Testis (tissue), 2 donors: ENCODE measurements at regions not wholly inside any gene's neighbourhood (a gene's known extent, or its start where the extent isn't known, plus 50 kb on each side); places are given as distances from the start of the nearest gene placed in this dataset.

Experiments used
- DNase-seq: peaks from one replicate; pipeline ENCODE4 v3.0.0-alpha.2; 2019
- H3K27ac ChIP-seq, 2 donors: fragments of 200-600 bp; sonication (generic); one replicate each; pipeline ENCODE4 v1.5.1; 2019
- H3K27me3 ChIP-seq: fragments of 200-600 bp; sonication (generic); one replicate; pipeline ENCODE4 v1.5.1; 2019
- H3K36me3 ChIP-seq: fragments of 200-600 bp; sonication (generic); one replicate; pipeline ENCODE4 v1.5.1; 2017; ENCODE audit warnings: low read depth; ENCODE audit errors: missing control alignments
- H3K4me1 ChIP-seq: fragments of 200-600 bp; sonication (generic); one replicate; pipeline ENCODE4 v1.5.1; 2019
- H3K4me3 ChIP-seq, 2 donors: fragments of 200-600 bp; sonication (generic); one replicate each; pipeline ENCODE4 v1.5.1; 2017 to 2019
- H3K9me3 ChIP-seq: fragments of 200-600 bp; sonication (generic); one replicate; pipeline ENCODE4 v1.5.1; 2017
- POLR2A ChIP-seq: fragments of 450-650 bp; IDR thresholded peaks from one replicate; pipeline ENCODE4 v1.6.1; 2017; ENCODE audit warnings: antibody characterized with exemption, mild to moderate bottlenecking, moderate library complexity
- WGBS, 2 donors: methylation state at CpG; one replicate each; pipeline ENCODE4 v1.1.5; 2018; 5-methylcytosine and 5-hydroxymethylcytosine counted together
- intact Hi-C: fragments of 100-400 bp; cut with DNase I; formaldehyde crosslinking; loops from one replicate; pipeline ENCODE4 v1.15.1; 2023; ENCODE audit warnings: low total_unique reads
- TF ChIP-seq, protein P1 (sequence below), 3 experiments: fragments of 450-650 bp in 2 of 3; fragments of 200-600 bp in 1 of 3; sonication (generic) in 1 of 3; IDR thresholded peaks; one replicate each; pipeline ENCODE4 v1.5.1; 2016 to 2019; ENCODE audit warnings: antibody characterized with exemption in 3 of 3, mild to moderate bottlenecking in 2 of 3, moderate library complexity in 1 of 3

DNA sequence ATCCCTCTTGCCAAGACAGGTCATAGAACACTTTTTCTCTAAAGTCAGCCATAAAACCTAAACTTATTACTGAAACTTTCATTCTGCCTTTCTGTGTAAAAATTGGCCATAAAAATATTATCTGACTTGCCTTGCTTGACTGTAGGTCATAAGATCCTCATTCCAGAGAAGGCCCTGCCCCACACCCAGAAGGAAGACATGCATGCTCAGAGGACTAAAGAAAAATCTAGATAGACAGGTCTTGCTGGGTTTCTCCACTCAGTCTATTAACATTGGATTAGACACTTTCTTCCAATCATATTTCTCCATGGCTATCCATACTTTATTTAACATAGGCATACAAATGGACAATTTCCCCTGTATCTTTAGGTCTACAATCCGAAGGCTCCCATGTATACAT, 1066.5 kb downstream of the SLITRK1 start:
- Histone ChIP-seq H3K27me3 (no peaks in the 10 kb centered on the region), H3K4me3 (no peak overlapping the region), H3K27ac (no peak overlapping the region), H3K9me3 (no peaks in the 10 kb centered on the region), H3K36me3 (no peaks in the 10 kb centered on the region), H3K4me1 (no peaks in the 10 kb centered on the region)
- intact Hi-C loops: no loop called here
- WGBS, 2 donors: 79 to 95% methylated on average over 1 of the region's 1 CpG
- no peak for DNase-seq
- no peak for TF ChIP-seq POLR2A
- TF ChIP-seq, protein P1, sequence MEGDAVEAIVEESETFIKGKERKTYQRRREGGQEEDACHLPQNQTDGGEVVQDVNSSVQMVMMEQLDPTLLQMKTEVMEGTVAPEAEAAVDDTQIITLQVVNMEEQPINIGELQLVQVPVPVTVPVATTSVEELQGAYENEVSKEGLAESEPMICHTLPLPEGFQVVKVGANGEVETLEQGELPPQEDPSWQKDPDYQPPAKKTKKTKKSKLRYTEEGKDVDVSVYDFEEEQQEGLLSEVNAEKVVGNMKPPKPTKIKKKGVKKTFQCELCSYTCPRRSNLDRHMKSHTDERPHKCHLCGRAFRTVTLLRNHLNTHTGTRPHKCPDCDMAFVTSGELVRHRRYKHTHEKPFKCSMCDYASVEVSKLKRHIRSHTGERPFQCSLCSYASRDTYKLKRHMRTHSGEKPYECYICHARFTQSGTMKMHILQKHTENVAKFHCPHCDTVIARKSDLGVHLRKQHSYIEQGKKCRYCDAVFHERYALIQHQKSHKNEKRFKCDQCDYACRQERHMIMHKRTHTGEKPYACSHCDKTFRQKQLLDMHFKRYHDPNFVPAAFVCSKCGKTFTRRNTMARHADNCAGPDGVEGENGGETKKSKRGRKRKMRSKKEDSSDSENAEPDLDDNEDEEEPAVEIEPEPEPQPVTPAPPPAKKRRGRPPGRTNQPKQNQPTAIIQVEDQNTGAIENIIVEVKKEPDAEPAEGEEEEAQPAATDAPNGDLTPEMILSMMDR (IDR thresholded peaks at IDR 0.05): no peak

DNA sequence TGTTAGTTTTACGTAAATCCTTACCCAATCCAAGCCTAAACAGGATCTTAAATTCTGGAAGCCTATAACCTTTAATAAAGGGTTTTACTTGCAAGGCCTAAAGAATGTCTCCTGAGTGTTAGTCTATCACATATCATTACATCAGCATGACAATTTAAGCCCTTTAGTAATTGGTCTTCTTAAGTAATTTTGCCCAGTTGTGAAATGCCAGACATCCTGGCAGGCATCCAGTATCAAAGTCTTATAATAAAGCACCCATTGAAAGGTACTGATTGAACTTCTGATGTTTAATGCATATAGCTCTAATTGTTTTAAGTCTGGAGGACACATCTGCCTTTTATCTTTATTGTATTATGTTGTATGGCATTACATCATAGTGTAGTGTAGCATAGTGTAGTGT, 1078.9 kb downstream of the SLITRK1 start:
- intact Hi-C loops: no loop called here
- Histone ChIP-seq H3K4me3 (no peak overlapping the region), H3K36me3 (no peaks in the 10 kb centered on the region), H3K27me3 (no peaks in the 10 kb centered on the region), H3K4me1 (no peaks in the 10 kb centered on the region), H3K9me3 (no peaks in the 10 kb centered on the region), H3K27ac (no peak overlapping the region)
- 94 to 98% methylated on average over 1 of the region's 1 CpG for WGBS, 2 donors
- DNase-seq: no peak
- TF ChIP-seq, protein P1 (IDR thresholded peaks at IDR 0.05): no peak
- TF ChIP-seq POLR2A: no peak

DNA sequence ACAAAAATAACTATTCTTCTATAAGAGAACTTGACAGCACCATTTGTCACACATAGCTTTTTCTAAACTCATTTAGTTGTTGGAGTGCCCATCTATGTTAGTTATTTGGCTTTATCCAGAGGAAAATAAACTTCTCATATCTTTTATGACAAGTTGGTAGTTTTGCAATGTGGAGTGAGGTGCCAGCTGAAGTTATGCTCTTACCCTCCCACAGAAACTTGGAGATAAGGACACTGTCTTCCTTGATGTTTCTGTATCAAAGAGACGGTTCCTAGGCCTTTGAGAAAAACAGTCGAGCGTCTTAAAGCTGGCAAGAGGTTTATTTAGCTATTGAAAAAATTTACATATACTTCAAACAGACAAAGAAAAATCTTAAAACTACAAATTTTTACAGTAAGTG, 1079.7 kb downstream of the SLITRK1 start:
- no peaks in the 10 kb centered on the region for H3K27me3 ChIP-seq
- no peak for DNase-seq
- no peaks in the 10 kb centered on the region for H3K4me1 ChIP-seq
- no peaks in the 10 kb centered on the region for H3K9me3 ChIP-seq
- no peak overlapping the region for H3K27ac ChIP-seq
- intact Hi-C loops: no loop called here
- WGBS, 2 donors: 43 to 56% methylated on average over 3 of the region's 3 CpGs
- H3K36me3 ChIP-seq: no peaks in the 10 kb centered on the region
- no peak overlapping the region for H3K4me3 ChIP-seq
- TF ChIP-seq POLR2A: no peak
- TF ChIP-seq, protein P1 (IDR thresholded peaks at IDR 0.05): no peak

DNA sequence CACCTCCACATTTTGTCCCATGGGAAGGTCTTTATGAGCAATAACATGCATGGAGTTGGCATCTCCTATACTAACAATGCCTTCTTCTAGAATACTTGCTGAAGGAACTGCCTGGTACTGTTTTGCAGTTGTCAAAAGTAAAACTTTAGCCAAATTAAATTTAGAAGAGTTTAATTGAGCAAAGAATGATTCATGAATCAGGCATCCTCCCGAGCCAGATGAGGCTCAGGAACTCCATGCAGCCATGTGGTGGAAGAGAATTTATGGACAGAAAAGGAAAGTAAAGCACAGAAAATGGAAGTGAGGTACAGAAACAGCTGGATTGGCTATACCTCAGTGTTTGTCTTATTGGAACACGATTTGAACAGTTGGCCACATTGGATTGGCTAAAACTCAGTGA, 1081.9 kb downstream of the SLITRK1 start:
- TF ChIP-seq, protein P1 (IDR thresholded peaks at IDR 0.05): no peak
- TF ChIP-seq POLR2A: no peak
- H3K36me3 ChIP-seq: no peaks in the 10 kb centered on the region

DNA sequence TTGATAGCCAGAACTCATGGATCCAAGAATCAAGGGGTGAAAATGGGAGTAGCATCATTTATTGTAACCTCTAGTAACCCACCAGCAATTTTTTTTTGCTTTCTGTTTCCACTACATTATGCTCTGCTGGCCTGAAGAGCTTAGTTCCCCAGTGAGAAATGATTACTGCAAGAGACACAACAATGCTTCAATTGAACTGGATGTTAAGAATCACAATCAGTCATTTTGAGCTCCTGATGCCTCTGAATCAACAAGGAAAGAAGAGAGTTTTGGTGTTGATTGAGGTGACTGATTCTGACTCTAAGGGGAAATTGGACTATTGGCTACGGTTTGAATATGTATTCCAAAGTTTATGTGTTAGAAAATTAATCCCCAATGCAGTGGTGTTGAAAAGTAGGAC, 1084.4 kb downstream of the SLITRK1 start:
- 71 to 77% methylated on average over 1 of the region's 1 CpG for WGBS, 2 donors
- Histone ChIP-seq H3K36me3 (no peaks in the 10 kb centered on the region), H3K9me3 (no peaks in the 10 kb centered on the region), H3K4me3 (no peak overlapping the region), H3K27ac (no peak overlapping the region), H3K4me1 (no peaks in the 10 kb centered on the region), H3K27me3 (no peaks in the 10 kb centered on the region)
- TF ChIP-seq POLR2A: no peak
- TF ChIP-seq, protein P1 (IDR thresholded peaks at IDR 0.05): no peak
- intact Hi-C loops: no loop called here
- no peak for DNase-seq

More for the DNA sequence above, 1081.9 kb downstream of the SLITRK1 start:
- H3K27ac ChIP-seq: no peak overlapping the region
- H3K27me3 ChIP-seq: no peaks in the 10 kb centered on the region
- WGBS, 2 donors: 82 to 88% methylated on average over 2 of the region's 2 CpGs
- DNase-seq: no peak
- intact Hi-C loops: no loop called here
- H3K4me1 ChIP-seq: no peaks in the 10 kb centered on the region
- no peak overlapping the region for H3K4me3 ChIP-seq
- no peaks in the 10 kb centered on the region for H3K9me3 ChIP-seq
